ENCODE measurements at regions not wholly inside any gene's neighbourhood (a gene's known extent, or its start where the extent isn't known, plus 50 kb on each side); places are given as distances from the start of the nearest gene placed in this dataset.
A peak's percentile ranks its signal among the peaks of the same experiment; 100 is the strongest.

- in situ Hi-C loops (cut with HindIII; ENCODE audit: low pct_ligation_motif_present, low sequenced_read_pairs): no loop called here
- Histone ChIP-seq H3K27me3 (replicated peaks) (no peaks in the 10 kb centered on the region), H3K36me3 (replicated peaks) (no peaks in the 10 kb centered on the region), H3K27ac (no peak overlapping the region), H3K4me3 (ENCODE audit: low read depth, low read length) (no peak overlapping the region)
- no peak for DNase-seq
- TF ChIP-seq, protein P1, sequence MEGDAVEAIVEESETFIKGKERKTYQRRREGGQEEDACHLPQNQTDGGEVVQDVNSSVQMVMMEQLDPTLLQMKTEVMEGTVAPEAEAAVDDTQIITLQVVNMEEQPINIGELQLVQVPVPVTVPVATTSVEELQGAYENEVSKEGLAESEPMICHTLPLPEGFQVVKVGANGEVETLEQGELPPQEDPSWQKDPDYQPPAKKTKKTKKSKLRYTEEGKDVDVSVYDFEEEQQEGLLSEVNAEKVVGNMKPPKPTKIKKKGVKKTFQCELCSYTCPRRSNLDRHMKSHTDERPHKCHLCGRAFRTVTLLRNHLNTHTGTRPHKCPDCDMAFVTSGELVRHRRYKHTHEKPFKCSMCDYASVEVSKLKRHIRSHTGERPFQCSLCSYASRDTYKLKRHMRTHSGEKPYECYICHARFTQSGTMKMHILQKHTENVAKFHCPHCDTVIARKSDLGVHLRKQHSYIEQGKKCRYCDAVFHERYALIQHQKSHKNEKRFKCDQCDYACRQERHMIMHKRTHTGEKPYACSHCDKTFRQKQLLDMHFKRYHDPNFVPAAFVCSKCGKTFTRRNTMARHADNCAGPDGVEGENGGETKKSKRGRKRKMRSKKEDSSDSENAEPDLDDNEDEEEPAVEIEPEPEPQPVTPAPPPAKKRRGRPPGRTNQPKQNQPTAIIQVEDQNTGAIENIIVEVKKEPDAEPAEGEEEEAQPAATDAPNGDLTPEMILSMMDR (IDR thresholded peaks at IDR 0.05; ENCODE audit: low read depth, low read length, missing control alignments): no peak
Observed at GRCh38 chr12:60194678-60195077, 598.8 kb downstream of the SLC16A7 start.

GRCh38 chr12:60195483-60195882 lies 599.7 kb downstream of the SLC16A7 start:
- DNase-seq: no peak
- Histone ChIP-seq H3K27me3 (replicated peaks) (no peaks in the 10 kb centered on the region), H3K27ac (no peak overlapping the region), H3K4me3 (ENCODE audit: low read depth, low read length) (no peak overlapping the region), H3K36me3 (replicated peaks) (no peaks in the 10 kb centered on the region)
- TF ChIP-seq, protein P1 (IDR thresholded peaks at IDR 0.05; ENCODE audit: low read depth, low read length, missing control alignments): no peak
- in situ Hi-C loops (cut with HindIII; ENCODE audit: low pct_ligation_motif_present, low sequenced_read_pairs): no loop called here

- no peaks in the 10 kb centered on the region for H3K36me3 ChIP-seq (replicated peaks)
- DNase-seq: no peak
- H3K27ac ChIP-seq: no peak overlapping the region
- in situ Hi-C loops (cut with HindIII; ENCODE audit: low pct_ligation_motif_present, low sequenced_read_pairs): no loop called here
- H3K27me3 ChIP-seq (replicated peaks): no peaks in the 10 kb centered on the region
- TF ChIP-seq, protein P1 (IDR thresholded peaks at IDR 0.05; ENCODE audit: low read depth, low read length, missing control alignments): no peak
- H3K4me3 ChIP-seq (ENCODE audit: low read depth, low read length): no peak overlapping the region
Observed at GRCh38 chr12:60196366-60196765, 600.5 kb downstream of the SLC16A7 start.

- H3K27me3 ChIP-seq (replicated peaks): no peaks in the 10 kb centered on the region
- no peak overlapping the region for H3K27ac ChIP-seq
- no peak overlapping the region for H3K4me3 ChIP-seq (ENCODE audit: low read depth, low read length)
- H3K36me3 ChIP-seq (replicated peaks): no peaks in the 10 kb centered on the region
- TF ChIP-seq, protein P1 (IDR thresholded peaks at IDR 0.05; ENCODE audit: low read depth, low read length, missing control alignments): no peak
- no peak for DNase-seq
- in situ Hi-C loops (cut with HindIII; ENCODE audit: low pct_ligation_motif_present, low sequenced_read_pairs): no loop called here
Observed at GRCh38 chr12:60197589-60197988, 601.8 kb downstream of the SLC16A7 start.

DNA sequence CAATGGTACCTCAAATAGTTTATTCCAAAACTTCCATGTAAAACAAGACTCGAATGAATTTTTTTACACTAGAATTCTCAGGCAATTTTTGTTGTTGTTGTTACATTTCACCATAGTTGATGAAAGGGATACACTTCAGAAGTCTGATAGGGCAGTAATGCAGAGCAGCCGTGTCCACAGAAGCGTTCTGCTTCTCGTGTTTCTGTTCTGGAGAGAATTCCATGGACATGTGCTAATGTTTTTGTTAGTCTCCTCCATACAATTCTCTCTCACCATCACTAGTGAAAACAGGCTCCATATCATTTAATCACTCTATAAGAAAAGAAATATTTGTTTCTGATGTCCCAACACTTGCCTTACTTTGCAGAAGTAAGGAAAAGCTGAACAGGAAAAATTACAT lies 606.1 kb downstream of the SLC16A7 start:
- Histone ChIP-seq H3K4me3 (ENCODE audit: low read depth, low read length) (no peak overlapping the region), H3K36me3 (replicated peaks) (no peaks in the 10 kb centered on the region), H3K27me3 (replicated peaks) (no peaks in the 10 kb centered on the region), H3K27ac (peak overlapping the region; percentile 1)
- peak; percentile 67 for DNase-seq
- TF ChIP-seq, protein P1 (IDR thresholded peaks at IDR 0.05; ENCODE audit: low read depth, low read length, missing control alignments): no peak
- in situ Hi-C loops (cut with HindIII; ENCODE audit: low pct_ligation_motif_present, low sequenced_read_pairs): no loop called here

- TF ChIP-seq, protein P1 (IDR thresholded peaks at IDR 0.05; ENCODE audit: low read depth, low read length, missing control alignments): no peak
- Histone ChIP-seq H3K27me3 (replicated peaks) (no peaks in the 10 kb centered on the region), H3K36me3 (replicated peaks) (no peaks in the 10 kb centered on the region), H3K4me3 (ENCODE audit: low read depth, low read length) (no peak overlapping the region), H3K27ac (no peak overlapping the region)
- DNase-seq: no peak
- in situ Hi-C loops (cut with HindIII; ENCODE audit: low pct_ligation_motif_present, low sequenced_read_pairs): no loop called here
Observed at GRCh38 chr12:60205500-60205899, 609.7 kb downstream of the SLC16A7 start.

All from brain microvascular endothelial cell (primary cell).